Esophagus muscularis mucosa (tissue), 4 donors: ENCODE measurements at regions not wholly inside any gene's neighbourhood (a gene's known extent, or its start where the extent isn't known, plus 50 kb on each side); places are given as distances from the start of the nearest gene placed in this dataset.

Experiments used
- EP300 ChIP-seq: sonication (generic); formaldehyde crosslinking; IDR thresholded peaks from one replicate; pipeline ENCODE4 v1.6.1; 2017; ENCODE audit warnings: antibody characterized with exemption
- POLR2A ChIP-seq: fragments of 450-650 bp; IDR thresholded peaks from one replicate; pipeline ENCODE4 v1.6.1; 2017; ENCODE audit warnings: antibody characterized with exemption, moderate library complexity, mild to moderate bottlenecking, low read depth
- POLR2AphosphoS5 ChIP-seq, 2 donors: sonication (generic); formaldehyde crosslinking; IDR thresholded peaks; one replicate each; pipeline ENCODE4 v1.6.1; 2017; ENCODE audit warnings: antibody characterized with exemption in 2 of 2
- TF ChIP-seq, protein P1 (sequence below), 3 experiments: fragments of 200-600 bp in 2 of 3; fragments of 450-650 bp in 1 of 3; sonication (generic) in 2 of 3; IDR thresholded peaks; one replicate each; pipeline ENCODE4 v1.5.1; 2017 to 2019; ENCODE audit warnings: antibody characterized with exemption in 3 of 3, mild to moderate bottlenecking in 2 of 3, moderate library complexity in 1 of 3

DNA sequence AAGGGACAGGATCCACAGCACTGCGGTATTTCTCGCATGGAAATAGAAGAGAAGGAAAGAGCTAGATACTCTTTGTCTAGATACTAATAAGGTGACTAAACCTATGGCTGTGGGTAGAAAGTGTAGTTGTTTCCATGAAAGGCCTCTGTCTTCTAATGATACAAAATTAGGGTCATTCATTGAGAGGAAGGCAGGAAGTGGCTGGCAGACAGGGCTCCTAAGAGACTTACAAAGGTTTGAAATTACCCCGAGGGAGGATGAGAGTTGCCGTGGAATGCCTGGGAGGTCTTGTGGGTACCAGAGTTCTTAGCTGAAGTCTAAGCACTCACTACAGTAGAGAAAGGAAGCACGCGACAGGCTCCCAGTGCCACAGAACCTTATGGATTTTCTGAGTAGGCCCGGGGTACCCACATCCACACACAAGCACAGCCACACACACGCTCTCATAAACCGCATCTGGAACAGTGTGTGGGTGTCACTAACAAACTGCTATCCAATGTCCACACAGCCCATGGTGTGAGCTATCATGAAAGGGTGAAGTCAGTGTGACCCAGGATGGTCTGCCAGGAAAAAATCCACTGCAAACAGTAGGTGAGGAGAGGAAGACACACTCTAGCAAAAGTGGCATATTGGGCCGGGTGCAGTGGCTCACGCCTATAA lies 221.4 kb downstream of the FAM43A start:
- TF ChIP-seq, protein P1, sequence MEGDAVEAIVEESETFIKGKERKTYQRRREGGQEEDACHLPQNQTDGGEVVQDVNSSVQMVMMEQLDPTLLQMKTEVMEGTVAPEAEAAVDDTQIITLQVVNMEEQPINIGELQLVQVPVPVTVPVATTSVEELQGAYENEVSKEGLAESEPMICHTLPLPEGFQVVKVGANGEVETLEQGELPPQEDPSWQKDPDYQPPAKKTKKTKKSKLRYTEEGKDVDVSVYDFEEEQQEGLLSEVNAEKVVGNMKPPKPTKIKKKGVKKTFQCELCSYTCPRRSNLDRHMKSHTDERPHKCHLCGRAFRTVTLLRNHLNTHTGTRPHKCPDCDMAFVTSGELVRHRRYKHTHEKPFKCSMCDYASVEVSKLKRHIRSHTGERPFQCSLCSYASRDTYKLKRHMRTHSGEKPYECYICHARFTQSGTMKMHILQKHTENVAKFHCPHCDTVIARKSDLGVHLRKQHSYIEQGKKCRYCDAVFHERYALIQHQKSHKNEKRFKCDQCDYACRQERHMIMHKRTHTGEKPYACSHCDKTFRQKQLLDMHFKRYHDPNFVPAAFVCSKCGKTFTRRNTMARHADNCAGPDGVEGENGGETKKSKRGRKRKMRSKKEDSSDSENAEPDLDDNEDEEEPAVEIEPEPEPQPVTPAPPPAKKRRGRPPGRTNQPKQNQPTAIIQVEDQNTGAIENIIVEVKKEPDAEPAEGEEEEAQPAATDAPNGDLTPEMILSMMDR (IDR thresholded peaks at IDR 0.05): no peak
- no peak for TF ChIP-seq POLR2AphosphoS5 (IDR thresholded peaks at IDR 0.05)
- no peak for TF ChIP-seq POLR2A
- no peak for TF ChIP-seq EP300
